NT2/D1 (cell line): ENCODE measurements at regions not wholly inside any gene's neighbourhood (a gene's known extent, or its start where the extent isn't known, plus 50 kb on each side); places are given as distances from the start of the nearest gene placed in this dataset.

Experiments used
- YY1 ChIP-seq: IDR thresholded peaks from 2 replicates; pipeline ENCODE4 v1.6.1; 2011; ENCODE audit not compliant: insufficient read length, insufficient read depth
- ZNF274 ChIP-seq: IDR thresholded peaks from 2 replicates; pipeline ENCODE4 v1.6.1; 2011; ENCODE audit warnings: mild to moderate bottlenecking, low read depth, low read length

DNA sequence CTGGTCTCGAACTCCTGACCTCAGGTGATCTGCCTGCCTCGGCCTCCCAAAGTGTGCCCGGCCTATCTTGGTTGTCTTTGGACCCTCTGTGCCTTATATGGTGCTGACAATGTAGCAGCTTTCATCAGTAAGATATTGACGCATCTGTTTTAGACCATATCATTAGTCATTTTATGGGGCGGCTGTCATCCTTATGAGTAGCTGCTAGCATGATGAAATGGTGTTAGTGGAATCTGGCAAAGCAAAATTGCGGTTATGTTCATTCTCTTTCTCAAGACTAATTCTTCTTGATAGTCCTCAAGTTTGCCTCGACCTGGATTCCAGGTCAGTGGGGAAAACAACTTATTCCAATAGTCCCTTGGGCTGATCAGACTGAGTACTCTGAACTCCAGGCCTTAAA, 199.9 kb downstream of the PRDM2 start:
- TF ChIP-seq YY1 (no peak), ZNF274 (no peak)
